Endometrium (tissue), 2 donors: ENCODE measurements at regions not wholly inside any gene's neighbourhood (a gene's known extent, or its start where the extent isn't known, plus 50 kb on each side); places are given as distances from the start of the nearest gene placed in this dataset.

Source experiments
- FAIRE-seq: peaks from 2 replicates; lab custom pipeline; 2012; peaks lifted over from hg19 to GRCh38; lab: Jason Lieb, UNC
- donor health status: control.
- donor health status: control.

DNA sequence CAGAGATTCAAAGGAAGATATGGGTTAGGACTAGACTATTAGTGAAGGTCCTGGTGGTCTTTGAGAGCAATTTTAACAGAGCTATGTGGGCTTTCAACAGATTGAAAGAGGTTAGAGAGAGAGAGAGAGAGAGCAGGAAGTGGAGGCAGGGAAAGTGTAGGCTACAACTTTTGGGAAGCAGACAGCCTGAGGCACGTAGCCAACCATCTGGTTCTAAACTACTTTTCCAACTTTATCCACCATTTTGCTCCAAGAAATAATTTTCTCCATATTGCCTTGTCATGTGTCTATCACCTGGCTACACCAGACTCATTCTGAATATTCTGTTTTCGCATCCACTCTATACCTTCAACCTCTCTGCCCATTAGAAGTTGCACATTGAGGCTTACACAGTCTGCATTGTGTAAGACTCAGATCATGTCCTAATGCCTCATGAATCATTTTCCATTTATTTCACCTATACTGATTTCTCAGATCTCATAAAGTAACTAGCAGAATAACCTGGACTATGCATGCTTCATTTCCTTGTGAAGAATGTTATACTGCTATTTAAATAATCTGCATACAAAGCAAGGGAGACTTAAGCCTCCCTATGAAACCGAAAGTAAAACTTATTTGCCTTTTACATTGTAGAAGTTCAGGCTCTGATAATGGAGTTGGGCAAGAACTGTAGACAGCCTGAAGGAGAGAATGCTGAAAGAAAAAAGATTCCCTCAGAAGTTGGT is 235.6 kb downstream of the ELAVL2 start:
- FAIRE-seq: no peak

DNA sequence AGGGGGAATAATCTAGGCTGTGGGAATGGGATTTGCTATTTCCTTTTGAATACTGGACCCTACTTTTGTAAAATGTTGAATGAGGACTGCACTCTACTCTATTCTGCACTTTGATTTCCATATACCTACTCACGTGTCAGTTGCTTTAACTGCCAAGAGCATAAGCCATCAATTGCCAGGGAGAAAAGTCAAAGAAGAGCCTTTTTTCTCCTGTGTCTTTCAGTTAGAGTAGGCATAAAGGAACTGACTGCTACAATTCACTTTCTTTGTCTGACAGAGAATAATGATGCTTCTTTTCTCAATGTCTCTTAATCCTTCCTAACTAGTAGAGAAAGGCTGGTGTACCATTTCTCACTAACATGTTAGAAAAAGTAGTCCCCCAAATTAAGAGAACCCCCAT is 231.6 kb downstream of the ELAVL2 start:
- no peak for FAIRE-seq

DNA sequence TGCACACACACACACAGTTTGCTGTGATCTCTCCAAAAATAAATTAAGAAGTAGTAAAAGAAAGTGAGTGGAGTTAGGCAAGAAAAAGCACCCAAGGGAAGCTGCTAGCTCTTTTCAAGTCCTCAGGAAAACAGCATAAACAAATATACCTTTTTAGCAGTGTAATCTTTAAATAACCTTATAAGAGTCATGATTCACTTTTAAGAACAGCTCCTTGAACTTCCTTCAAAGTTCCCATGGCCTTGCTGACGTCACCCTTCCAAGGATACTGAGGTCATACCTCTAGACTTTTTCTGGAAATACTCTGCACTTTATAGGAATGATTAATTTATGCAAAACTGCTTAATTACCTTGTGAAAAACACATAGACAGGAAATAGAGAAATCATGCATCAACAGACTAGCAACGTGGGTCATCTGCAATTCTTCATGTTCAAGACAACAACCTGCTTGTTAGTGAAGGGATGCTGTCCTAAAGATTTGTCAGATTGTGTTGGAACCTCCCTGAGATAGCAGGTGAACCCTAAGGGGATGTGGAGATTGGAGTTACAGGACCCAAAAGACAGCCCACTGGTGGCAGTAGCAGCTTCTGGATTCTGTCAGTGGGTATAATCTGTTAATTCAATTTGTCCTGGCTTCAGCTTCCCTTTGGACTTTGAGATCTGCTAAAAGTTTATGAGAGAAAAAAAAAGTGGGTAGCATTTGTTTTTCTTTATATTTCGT is 229.0 kb downstream of the ELAVL2 start:
- no peak for FAIRE-seq

DNA sequence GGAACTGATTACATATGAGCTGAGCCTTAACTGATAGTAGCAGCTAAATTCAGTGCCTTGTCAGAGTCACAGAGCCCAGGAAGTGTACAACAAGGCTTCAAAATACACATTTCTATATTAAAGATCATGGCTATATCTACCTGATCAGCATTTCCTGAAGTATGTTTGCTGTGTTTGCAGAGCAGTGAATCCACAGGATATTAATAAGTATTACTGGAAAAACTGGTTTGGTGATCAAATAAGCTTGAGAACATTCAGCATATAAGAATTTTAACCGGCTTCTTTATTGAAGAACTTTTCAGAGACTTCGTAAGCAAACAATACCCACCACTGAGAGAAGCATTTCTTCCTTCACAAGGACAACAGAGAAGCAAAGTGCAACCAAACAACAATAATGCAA is 227.0 kb downstream of the ELAVL2 start:
- FAIRE-seq: no peak

DNA sequence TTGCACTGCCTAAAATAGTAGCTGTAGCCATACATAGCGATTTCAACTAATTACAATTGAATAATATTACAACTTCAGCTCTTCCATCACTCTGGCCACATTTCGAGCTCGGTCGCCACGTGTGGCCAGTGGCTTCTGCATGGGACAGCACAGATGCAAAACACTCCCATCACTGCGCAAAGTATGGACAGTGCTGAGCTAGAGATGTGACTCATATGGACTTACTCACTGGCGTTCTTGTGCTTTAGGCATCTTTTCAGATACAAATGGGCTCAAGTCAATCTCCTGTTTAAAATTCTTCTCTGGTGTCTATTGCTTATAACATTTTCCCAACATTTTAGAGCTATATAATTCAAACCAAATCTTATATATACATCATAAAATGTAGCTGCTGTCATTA is 222.7 kb downstream of the ELAVL2 start:
- FAIRE-seq: no peak

DNA sequence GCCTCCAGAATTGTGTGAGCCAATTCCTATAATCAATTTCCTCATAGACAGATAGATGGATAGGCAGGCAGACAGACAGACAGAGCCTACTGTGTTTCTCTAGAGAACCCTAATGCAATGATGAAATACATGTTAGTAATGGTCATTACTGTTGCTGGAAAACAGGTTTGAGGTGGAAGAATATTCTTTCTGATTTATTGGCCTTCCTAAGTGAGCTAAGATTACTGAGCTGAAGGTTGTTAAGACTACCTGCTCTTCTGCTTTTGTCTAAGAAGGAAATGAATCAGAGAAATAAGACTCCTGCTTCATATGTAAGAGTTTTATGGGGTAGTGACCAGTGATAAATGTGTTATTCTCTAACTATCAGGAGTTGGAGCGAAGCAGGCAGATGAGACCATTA is 219.9 kb downstream of the ELAVL2 start:
- no peak for FAIRE-seq

DNA sequence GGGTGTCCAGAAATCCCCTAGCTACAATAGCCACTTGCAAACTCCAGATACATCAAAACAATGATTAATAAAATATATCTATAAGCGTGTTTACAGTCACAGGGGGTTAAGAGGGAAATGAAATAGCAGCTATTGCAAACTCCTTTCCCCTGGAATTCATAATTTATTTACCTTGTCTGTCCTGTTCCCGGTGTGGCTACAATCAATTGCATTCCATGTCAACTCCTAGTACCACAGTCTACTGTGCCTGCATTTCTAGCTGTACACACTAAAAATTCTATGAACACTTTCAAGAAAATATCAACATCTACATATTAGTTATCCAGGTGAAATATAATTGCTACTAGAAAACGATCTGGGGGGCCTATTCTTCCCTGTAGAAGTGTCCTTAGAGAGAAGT is 217.6 kb downstream of the ELAVL2 start:
- no peak for FAIRE-seq

DNA sequence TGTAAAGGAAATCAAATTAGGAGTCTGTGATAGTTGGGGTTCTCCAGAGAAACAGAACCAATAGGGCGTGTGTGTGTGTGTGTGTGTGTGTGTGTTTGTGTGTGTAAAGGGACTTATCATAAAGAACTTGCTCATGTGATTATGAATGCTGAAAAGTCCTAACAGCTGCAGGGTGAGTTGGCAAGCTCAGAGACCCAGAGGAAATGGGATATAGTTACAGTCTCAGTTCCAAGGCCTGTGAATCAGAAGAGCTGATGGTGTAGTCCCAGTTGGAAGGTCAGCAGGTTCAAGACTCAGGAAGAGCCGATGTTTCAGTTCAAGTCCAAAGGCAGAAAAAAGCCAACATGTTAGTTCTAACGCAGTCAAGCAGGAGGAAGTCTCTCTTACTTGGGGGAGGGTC is 214.2 kb downstream of the ELAVL2 start:
- no peak for FAIRE-seq

DNA sequence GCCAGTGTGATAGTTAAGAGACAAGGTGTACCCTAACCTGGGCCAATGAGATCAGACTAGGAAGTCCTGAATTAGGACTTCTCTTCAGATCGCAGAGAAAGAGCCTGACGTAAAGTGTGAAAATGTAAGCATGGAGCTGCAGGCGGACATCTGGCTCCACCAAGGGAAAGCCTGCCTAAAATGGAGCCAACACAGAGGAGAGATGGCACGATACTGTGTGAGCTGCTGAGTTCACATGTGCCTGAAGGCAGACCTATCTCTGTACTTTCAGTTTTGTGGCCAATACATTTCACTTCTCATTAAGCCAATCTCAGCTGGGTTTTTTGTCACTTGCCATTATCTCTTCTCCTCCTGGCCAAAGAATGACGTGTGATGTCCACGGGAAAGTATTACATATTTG is 210.5 kb downstream of the ELAVL2 start:
- FAIRE-seq: no peak

DNA sequence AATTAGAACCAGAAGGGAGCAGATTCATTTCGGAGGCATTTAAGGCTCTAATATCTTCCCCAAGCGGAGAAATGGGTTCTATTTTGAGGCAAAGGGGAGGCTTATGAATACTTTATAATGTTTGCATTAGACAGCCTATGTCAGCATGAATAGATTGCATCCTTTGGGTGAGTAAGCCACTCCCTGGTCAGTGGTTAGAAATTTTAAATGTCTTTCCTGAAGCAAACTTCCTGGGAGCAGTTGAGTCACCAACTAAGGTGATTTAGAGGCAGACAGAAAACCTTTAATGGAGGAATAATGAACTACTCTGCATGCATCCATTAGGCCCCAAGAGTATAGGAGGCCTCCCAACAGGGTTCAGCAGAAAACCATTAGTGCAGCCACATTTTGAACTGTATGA is 204.9 kb downstream of the ELAVL2 start:
- no peak for FAIRE-seq

DNA sequence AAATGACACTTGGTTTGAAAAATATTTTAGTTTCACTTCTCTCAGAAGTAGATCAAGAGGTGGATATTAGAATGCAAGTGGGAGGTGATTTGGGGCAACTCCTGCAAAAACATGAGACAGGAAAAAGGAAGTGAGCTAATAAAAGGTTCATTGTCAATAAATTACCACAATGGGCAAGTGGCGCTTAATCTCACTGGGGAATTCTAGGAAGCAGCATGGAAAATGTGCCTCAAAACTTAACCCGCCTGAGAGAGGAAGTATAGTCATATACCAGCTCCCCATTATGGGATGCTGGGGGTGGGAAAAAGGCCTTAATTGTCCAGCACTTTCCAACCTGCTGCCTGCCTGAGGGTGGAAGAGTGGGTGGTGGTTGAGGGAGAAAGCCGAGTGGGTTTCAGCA is 204.1 kb downstream of the ELAVL2 start:
- no peak for FAIRE-seq

DNA sequence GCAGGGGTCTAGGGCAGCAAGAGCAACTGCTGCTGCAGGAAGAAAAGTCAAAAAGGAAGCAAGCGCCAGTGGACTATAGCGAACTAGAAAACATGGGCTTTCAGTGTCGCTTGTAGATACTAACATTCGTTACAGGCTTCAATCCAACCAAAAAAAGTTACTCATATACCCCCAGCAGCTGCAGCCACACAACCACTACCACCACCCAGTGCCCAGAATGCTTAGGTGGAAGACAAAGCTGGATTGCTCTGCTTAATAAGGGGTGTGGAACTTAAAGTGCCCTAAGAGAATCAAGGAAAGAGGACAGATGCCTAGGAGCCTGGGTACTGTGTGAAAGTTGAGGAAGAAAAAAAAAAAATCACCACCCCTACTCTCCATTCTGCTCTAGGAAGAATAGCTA is 203.6 kb downstream of the ELAVL2 start:
- no peak for FAIRE-seq

DNA sequence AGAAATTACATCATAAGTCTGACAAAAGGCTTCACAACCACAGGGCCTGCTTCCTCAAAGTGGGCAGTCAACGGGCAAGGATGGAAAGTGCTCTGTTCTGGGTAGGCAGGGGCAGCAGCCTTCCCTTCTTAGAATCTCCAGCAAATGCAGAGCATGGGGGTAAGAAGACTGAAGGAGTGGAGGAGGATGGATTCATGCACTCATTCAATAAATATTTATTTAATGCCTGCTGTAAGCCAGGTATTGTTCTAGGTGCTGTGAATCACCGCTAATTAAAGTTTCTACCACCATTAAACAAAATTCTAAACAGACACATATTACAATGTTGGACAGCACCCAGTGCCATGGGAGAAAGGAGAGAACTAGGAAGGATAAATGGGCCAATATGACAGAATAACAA is 195.6 kb downstream of the ELAVL2 start:
- no peak for FAIRE-seq

DNA sequence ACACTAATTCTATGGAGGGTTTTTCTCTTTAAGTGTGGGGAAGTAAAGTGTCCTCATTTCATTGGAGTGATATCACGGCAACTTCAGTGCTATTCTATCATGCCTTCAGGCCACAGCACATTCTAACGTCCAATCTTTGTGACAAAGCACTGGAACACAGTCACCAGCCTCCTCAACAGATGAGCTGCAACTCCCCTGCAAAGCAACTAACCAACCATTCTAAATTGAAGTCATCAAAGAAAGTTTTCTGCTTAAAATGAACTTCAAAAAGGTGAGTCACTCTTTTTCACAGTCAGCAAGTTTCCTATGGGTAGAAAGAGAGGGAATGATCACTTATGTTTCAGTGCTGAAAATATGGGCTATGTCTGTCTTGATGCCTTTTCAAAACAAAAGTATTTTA is 190.8 kb downstream of the ELAVL2 start:
- no peak for FAIRE-seq

DNA sequence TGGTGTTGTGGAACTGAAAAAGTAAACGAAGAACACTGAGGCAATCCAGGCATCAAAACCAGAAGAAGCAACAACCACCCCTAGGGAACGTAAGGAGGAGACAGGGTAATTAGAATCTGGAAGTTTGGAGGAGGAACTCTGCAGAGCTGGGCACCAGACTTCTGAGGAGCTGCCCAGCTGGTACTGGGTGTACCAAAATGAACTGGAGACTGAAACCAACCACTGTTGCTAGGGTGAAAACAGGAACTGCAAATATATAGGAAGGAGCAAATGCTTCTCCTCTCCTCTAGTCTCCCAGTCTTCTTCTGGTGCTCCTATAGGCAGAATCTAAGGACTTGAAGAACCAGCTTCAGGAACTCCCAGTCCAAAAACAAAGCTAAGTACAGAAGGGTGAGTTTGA is 189.8 kb downstream of the ELAVL2 start:
- no peak for FAIRE-seq

DNA sequence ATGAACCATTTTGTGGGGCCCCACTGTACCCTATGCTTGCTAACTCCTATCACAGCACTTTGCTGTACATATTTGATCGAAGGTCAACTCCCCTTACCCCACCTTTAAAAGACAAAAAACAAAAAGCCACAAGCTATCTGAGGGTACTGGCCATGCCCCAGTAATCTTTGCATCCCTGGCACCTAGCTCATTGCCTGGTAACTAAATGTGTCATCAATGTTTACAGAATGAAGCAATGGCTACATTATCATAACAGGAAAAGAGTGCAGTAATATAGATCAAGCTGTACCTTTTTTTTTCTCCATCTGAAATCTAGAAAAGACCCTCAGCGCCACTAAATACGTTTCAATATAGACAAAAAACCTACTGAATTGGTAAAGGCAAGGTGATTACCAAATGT is 188.0 kb downstream of the ELAVL2 start:
- no peak for FAIRE-seq

DNA sequence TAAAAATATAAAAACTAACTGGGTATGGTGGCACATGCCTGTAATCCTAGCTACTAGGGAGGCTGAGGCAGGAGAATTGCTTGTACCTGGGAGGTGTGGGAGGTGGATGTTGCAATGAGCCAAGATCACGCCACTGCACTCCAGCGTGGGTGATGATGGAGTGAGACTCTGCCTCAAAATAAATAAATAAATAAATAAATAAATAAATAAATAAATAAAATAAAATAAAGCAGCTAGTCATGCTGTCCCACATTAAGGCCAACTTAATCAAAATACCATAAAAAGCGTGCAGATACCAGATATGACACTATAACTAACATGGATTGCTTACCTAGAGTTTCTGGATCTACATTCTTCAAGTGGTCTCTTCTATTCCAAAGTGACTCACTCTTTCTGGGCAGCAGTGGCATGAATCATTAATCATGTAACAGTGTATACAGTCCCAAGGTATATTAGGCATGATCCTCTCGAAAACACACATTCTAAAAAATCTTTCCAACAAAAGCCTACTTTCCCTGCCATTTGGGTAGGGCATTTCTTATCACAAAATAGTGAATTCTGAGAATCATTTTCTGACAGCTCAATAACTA is 187.1 kb downstream of the ELAVL2 start:
- no peak for FAIRE-seq
